CD4-positive, alpha-beta T cell (primary cell): ENCODE measurements at regions not wholly inside any gene's neighbourhood (a gene's known extent, or its start where the extent isn't known, plus 50 kb on each side); places are given as distances from the start of the nearest gene placed in this dataset.

Experiments
- ATAC-seq: fragments of 200-7000 bp; cut with Tn5 transposase; one replicate; pipeline ENCODE4 v1.10.0; 2022; ENCODE audit warnings: mild to moderate bottlenecking; ENCODE audit not compliant: poor library complexity
- CTCF ChIA-PET: fragments of 350-600 bp; sonication (Branson Sonifier 250); formaldehyde crosslinking; loops from one replicate; lab custom pipeline; 2021; ENCODE audit warnings: antibody characterized with exemption, inconsistent platforms; lab: Charles Lee
- POLR2A ChIA-PET: fragments of 350-600 bp; sonication (Branson Sonifier 250); formaldehyde crosslinking; loops from one replicate; lab custom pipeline; 2021; ENCODE audit warnings: antibody characterized with exemption, inconsistent platforms; lab: Charles Lee
- DNase-seq, 14 experiments: peaks; one replicate each; pipeline ENCODE4 v3.0.0-alpha.2; 2013 to 2020; ENCODE audit warnings: mixed read lengths in 2 of 14
- H3K27ac ChIP-seq, 2 donors: one replicate each; pipeline versions ENCODE4 v1.5.1 to v1.7.0; 2013; ENCODE audit warnings: low read length in 2 of 2, low read depth in 1 of 2, mild to moderate bottlenecking in 1 of 2
- H3K27me3 ChIP-seq, 2 experiments: 1 replicate in 1 of 2; 2 replicates in 1 of 2; pipeline versions ENCODE4 v1.6.1 to v1.7.0; 2013; ENCODE audit warnings: low read length in 2 of 2, control low read depth in 1 of 2, mild to moderate bottlenecking in 1 of 2, moderate library complexity in 1 of 2; ENCODE audit not compliant: insufficient read depth in 2 of 2, control insufficient read depth in 1 of 2
- H3K36me3 ChIP-seq: one replicate; pipeline ENCODE4 v1.6.1; 2013; ENCODE audit warnings: low read length, control low read depth; ENCODE audit not compliant: insufficient read depth
- H3K4me1 ChIP-seq: one replicate; pipeline ENCODE4 v1.6.1; 2013; ENCODE audit warnings: low read length, control low read depth; ENCODE audit not compliant: insufficient read depth
- H3K4me3 ChIP-seq: one replicate; pipeline ENCODE4 v1.5.1; 2013; ENCODE audit warnings: mild to moderate bottlenecking, low read length, moderate library complexity
- H3K9me3 ChIP-seq, 2 experiments: 1 replicate in 1 of 2; 2 replicates in 1 of 2; pipeline versions ENCODE4 v1.6.1 to v1.7.0; 2013; ENCODE audit warnings: low read length in 2 of 2, mild to moderate bottlenecking in 2 of 2, control low read depth in 1 of 2, moderate library complexity in 1 of 2; ENCODE audit not compliant: control insufficient read depth in 1 of 2, insufficient read depth in 1 of 2
- H3K27ac Mint-ChIP-seq: one replicate; pipeline ENCODE4 v1.8.0; 2020; ENCODE audit warnings: mixed read lengths
- H3K27me3 Mint-ChIP-seq: one replicate; pipeline ENCODE4 v1.8.0; 2021; ENCODE audit warnings: mixed read lengths
- H3K36me3 Mint-ChIP-seq: one replicate; pipeline ENCODE4 v1.8.0; 2021; ENCODE audit warnings: low read depth, mixed read lengths
- H3K4me1 Mint-ChIP-seq: one replicate; pipeline ENCODE4 v1.8.0; 2021; ENCODE audit warnings: low read depth, mixed read lengths
- H3K4me3 Mint-ChIP-seq: one replicate; pipeline ENCODE4 v1.8.0; 2020; ENCODE audit warnings: mild to moderate bottlenecking, mixed read lengths
- H3K9me3 Mint-ChIP-seq: one replicate; pipeline ENCODE4 v1.8.0; 2020; ENCODE audit warnings: mixed read lengths
- intact Hi-C, 2 experiments: fragments of 100-400 bp; cut with DNase I in 1 of 2; cut with micrococcal nuclease in 1 of 2; formaldehyde crosslinking; loops; one replicate each; pipeline versions ENCODE4 v1.15.1 to v1.9.0; 2023 to 2025; cut with DNase I, micrococcal nuclease
- TF ChIP-seq, protein P1 (sequence below): fragments of 200-600 bp; IDR thresholded peaks from one replicate; pipeline ENCODE4 v1.8.0; 2022; ENCODE audit warnings: antibody characterized with exemption, mild to moderate bottlenecking

DNA sequence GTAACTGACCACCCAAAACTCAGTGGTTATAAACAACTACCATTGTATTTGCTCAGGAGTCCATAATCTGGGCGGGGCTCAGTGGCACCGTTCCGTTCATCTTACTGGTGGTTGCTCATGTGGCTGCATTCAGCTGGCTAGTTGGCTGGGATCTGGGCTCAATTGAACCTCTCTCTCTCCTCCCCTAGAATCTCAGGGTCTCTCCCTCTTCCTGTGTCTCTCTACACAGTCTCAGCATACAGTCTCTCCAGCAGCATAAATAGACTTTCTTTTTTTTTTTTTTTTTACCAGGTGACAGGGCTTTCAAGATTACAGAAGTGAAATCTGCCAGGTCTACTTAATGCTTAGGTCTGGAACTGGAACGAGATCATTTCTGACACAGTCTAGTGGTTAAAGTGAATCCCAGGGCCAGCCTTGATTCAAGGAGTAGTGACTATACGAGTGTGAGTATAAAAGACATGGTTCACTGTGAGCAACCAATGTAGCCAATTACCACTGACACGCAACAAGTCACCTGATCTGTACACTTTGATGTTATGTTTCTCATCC, 193.7 kb upstream of the ESRRG start:
- H3K4me3 ChIP-seq = no peak overlapping the region
- DNase-seq (no peak), ATAC-seq (no peak)
- no peak overlapping the region for H3K27ac ChIP-seq
- Mint-ChIP-seq H3K4me3 (no peak overlapping the region), H3K27ac (no peak overlapping the region), H3K27me3 (no peaks in the 10 kb centered on the region), H3K36me3 (no peaks in the 10 kb centered on the region), H3K9me3 (peaks cover 3% of the 10 kb centered on the region), H3K4me1 (no peaks in the 10 kb centered on the region)
- H3K27me3 ChIP-seq = no peaks in the 10 kb centered on the region
- TF ChIP-seq, protein P1, sequence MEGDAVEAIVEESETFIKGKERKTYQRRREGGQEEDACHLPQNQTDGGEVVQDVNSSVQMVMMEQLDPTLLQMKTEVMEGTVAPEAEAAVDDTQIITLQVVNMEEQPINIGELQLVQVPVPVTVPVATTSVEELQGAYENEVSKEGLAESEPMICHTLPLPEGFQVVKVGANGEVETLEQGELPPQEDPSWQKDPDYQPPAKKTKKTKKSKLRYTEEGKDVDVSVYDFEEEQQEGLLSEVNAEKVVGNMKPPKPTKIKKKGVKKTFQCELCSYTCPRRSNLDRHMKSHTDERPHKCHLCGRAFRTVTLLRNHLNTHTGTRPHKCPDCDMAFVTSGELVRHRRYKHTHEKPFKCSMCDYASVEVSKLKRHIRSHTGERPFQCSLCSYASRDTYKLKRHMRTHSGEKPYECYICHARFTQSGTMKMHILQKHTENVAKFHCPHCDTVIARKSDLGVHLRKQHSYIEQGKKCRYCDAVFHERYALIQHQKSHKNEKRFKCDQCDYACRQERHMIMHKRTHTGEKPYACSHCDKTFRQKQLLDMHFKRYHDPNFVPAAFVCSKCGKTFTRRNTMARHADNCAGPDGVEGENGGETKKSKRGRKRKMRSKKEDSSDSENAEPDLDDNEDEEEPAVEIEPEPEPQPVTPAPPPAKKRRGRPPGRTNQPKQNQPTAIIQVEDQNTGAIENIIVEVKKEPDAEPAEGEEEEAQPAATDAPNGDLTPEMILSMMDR = no peak
- intact Hi-C loops = no loop called here
- peaks cover 0 to 6% of the 10 kb centered on the region in 2 experiments for H3K9me3 ChIP-seq
- no peaks in the 10 kb centered on the region for H3K4me1 ChIP-seq
- no peaks in the 10 kb centered on the region for H3K36me3 ChIP-seq
- ChIA-PET CTCF (no interaction called here), POLR2A (no interaction called here)

DNA sequence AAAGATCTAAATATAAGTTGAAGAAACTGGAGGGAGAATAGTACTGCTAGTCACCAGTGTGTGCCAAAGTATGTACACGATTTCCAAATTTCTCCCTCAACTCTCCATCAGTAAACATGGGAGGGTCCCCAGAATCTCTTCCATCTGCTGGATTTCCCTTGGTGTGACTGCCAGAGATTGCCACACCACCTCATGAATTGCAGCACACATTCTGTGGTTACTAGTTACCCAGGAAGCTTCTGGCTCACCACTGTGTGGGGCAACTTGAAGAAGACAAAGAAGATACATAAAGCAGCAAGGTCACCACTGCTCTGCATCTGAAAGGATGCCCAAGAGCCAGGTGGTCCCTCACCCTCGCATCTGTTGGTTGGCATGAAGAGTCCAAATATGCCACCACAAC, 191.7 kb upstream of the ESRRG start:
- TF ChIP-seq, protein P1 = no peak
- intact Hi-C loops = no loop called here

DNA sequence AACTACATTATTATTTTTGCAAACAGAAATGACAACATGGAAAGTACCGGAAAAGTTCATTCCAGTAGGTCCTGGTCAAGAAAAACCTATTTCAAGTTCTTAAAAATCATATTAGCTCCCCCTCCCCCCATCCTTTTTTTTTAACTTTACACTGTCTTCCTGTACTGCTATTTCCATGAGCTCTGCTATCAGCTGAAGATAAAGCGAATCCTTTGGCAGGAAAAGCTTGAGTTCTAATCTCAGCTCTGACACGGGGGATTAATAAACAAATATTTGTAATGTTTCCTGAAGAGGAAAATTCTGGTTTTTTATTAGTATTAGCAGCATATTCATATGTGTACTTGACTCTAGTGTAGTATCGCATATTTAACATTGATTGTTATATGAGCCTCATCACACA, 190.7 kb upstream of the ESRRG start:
- no peak overlapping the region for H3K27ac ChIP-seq
- no peaks in the 10 kb centered on the region for H3K27me3 ChIP-seq
- POLR2A ChIA-PET = no interaction called here
- H3K9me3 Mint-ChIP-seq = peaks cover 4% of the 10 kb centered on the region
- no peaks in the 10 kb centered on the region for H3K4me1 ChIP-seq
- H3K27me3 Mint-ChIP-seq = no peaks in the 10 kb centered on the region
- H3K36me3 ChIP-seq = no peaks in the 10 kb centered on the region
- no peak overlapping the region for H3K4me3 Mint-ChIP-seq
- intact Hi-C loops = no loop called here
- no peak overlapping the region for H3K27ac Mint-ChIP-seq
- H3K4me3 ChIP-seq = no peak overlapping the region
- TF ChIP-seq, protein P1 = no peak
- no peaks in the 10 kb centered on the region for H3K36me3 Mint-ChIP-seq
- no peak for DNase-seq
- H3K4me1 Mint-ChIP-seq = no peaks in the 10 kb centered on the region
- CTCF ChIA-PET = no interaction called here
- peaks cover 0 to 9% of the 10 kb centered on the region in 2 experiments for H3K9me3 ChIP-seq
- ATAC-seq = no peak

More for the DNA sequence above, 191.7 kb upstream of the ESRRG start:
- H3K4me3 ChIP-seq = no peak overlapping the region
- no peak overlapping the region for H3K4me3 Mint-ChIP-seq
- H3K4me1 ChIP-seq = no peaks in the 10 kb centered on the region
- H3K27me3 Mint-ChIP-seq = no peaks in the 10 kb centered on the region
- POLR2A ChIA-PET = no interaction called here
- no peak for DNase-seq
- H3K27me3 ChIP-seq = no peaks in the 10 kb centered on the region
- peaks cover 0 to 9% of the 10 kb centered on the region in 2 experiments for H3K9me3 ChIP-seq
- no peaks in the 10 kb centered on the region for H3K4me1 Mint-ChIP-seq
- H3K9me3 Mint-ChIP-seq = peaks cover 4% of the 10 kb centered on the region
- no peaks in the 10 kb centered on the region for H3K36me3 ChIP-seq
- H3K27ac Mint-ChIP-seq = no peak overlapping the region
- ATAC-seq = no peak
- CTCF ChIA-PET = no interaction called here
- H3K36me3 Mint-ChIP-seq = no peaks in the 10 kb centered on the region
- no peak overlapping the region for H3K27ac ChIP-seq
